IPS DF 4.7 (cell line): ENCODE measurements at regions not wholly inside any gene's neighbourhood (a gene's known extent, or its start where the extent isn't known, plus 50 kb on each side); places are given as distances from the start of the nearest gene placed in this dataset.

Experiments
- DNase-seq: peaks from one replicate; pipeline ENCODE4 v3.0.0-alpha.2; 2013; ENCODE audit warnings: low spot score; ENCODE audit errors: extremely low read depth

- no peak for DNase-seq
Measured at GRCh38 chr2:156647377-156648010, 211.3 kb downstream of the GPD2 start.

GRCh38 chr2:156648522-156648921 lies 212.3 kb downstream of the GPD2 start:
- no peak for DNase-seq

- DNase-seq: no peak
Measured at GRCh38 chr2:156649596-156649995, 213.4 kb downstream of the GPD2 start.

- DNase-seq: no peak
Measured at GRCh38 chr2:156652691-156653090, 216.5 kb downstream of the GPD2 start.

- DNase-seq: no peak
Measured at GRCh38 chr2:156653675-156654074, 217.5 kb downstream of the GPD2 start.

GRCh38 chr2:156657809-156658208 lies 221.6 kb downstream of the GPD2 start:
- no peak for DNase-seq

GRCh38 chr2:156659694-156660093 lies 223.5 kb downstream of the GPD2 start:
- DNase-seq: no peak

- no peak for DNase-seq
Measured at GRCh38 chr2:156663757-156664409, 227.7 kb downstream of the GPD2 start.

- DNase-seq: no peak
Measured at GRCh38 chr2:156666130-156666785, 230.1 kb downstream of the GPD2 start.

GRCh38 chr2:156670104-156670503 lies 233.9 kb downstream of the GPD2 start:
- no peak for DNase-seq

- no peak for DNase-seq
Measured at GRCh38 chr2:156671706-156672361, 235.7 kb downstream of the GPD2 start.

GRCh38 chr2:156672556-156673332 lies 236.6 kb downstream of the GPD2 start:
- no peak for DNase-seq

- DNase-seq: no peak
Measured at GRCh38 chr2:156673333-156673615, 237.1 kb downstream of the GPD2 start.

GRCh38 chr2:156673981-156674380 lies 237.8 kb downstream of the GPD2 start:
- no peak for DNase-seq

- DNase-seq: no peak
Measured at GRCh38 chr2:156675896-156676295, 239.7 kb downstream of the GPD2 start.

- no peak for DNase-seq
Measured at GRCh38 chr2:156679820-156680219, 243.6 kb downstream of the GPD2 start.

- no peak for DNase-seq
Measured at GRCh38 chr2:156680266-156680665, 244.1 kb downstream of the GPD2 start.

- no peak for DNase-seq
Measured at GRCh38 chr2:156687126-156687525, 250.9 kb downstream of the GPD2 start.

- no peak for DNase-seq
Measured at GRCh38 chr2:156687715-156688114, 251.5 kb downstream of the GPD2 start.

GRCh38 chr2:156689939-156690338 lies 253.8 kb downstream of the GPD2 start:
- DNase-seq: no peak

GRCh38 chr2:156691014-156691413 lies 254.8 kb downstream of the GPD2 start:
- no peak for DNase-seq

- no peak for DNase-seq
Measured at GRCh38 chr2:156695020-156695419, 258.8 kb downstream of the GPD2 start.
